GM12864 (cell line): ENCODE measurements at regions not wholly inside any gene's neighbourhood (a gene's known extent, or its start where the extent isn't known, plus 50 kb on each side); places are given as distances from the start of the nearest gene placed in this dataset.

Experiments used
- DNase-seq: peaks from one replicate; pipeline ENCODE4 v3.0.0-alpha.2; 2011; ENCODE audit warnings: low read depth
- H3K4me3 ChIP-seq: 2 replicates; pipeline ENCODE4 v1.5.1; 2011; ENCODE audit warnings: mild to moderate bottlenecking, low read depth, low read length, control low read depth
- TF ChIP-seq, protein P1 (sequence below): IDR thresholded peaks from 2 replicates; pipeline ENCODE4 v1.5.1; 2011; ENCODE audit warnings: low read depth, mild to moderate bottlenecking, moderate library complexity, low read length, control low read depth, inconsistent platforms; ENCODE audit errors: missing control alignments

- TF ChIP-seq, protein P1, sequence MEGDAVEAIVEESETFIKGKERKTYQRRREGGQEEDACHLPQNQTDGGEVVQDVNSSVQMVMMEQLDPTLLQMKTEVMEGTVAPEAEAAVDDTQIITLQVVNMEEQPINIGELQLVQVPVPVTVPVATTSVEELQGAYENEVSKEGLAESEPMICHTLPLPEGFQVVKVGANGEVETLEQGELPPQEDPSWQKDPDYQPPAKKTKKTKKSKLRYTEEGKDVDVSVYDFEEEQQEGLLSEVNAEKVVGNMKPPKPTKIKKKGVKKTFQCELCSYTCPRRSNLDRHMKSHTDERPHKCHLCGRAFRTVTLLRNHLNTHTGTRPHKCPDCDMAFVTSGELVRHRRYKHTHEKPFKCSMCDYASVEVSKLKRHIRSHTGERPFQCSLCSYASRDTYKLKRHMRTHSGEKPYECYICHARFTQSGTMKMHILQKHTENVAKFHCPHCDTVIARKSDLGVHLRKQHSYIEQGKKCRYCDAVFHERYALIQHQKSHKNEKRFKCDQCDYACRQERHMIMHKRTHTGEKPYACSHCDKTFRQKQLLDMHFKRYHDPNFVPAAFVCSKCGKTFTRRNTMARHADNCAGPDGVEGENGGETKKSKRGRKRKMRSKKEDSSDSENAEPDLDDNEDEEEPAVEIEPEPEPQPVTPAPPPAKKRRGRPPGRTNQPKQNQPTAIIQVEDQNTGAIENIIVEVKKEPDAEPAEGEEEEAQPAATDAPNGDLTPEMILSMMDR, result no peak
- H3K4me3 ChIP-seq, result no peak overlapping the region
- DNase-seq, result no peak
Observed at GRCh38 chr13:110068176-110068473, 238.8 kb downstream of the COL4A1 start.

- no peak for DNase-seq
- H3K4me3 ChIP-seq, result no peak overlapping the region
- TF ChIP-seq, protein P1, result no peak
Observed at GRCh38 chr13:110067355-110068175, 239.4 kb downstream of the COL4A1 start.

- H3K4me3 ChIP-seq, result no peak overlapping the region
- no peak for DNase-seq
- TF ChIP-seq, protein P1, result no peak
Observed at GRCh38 chr13:110065780-110066179, 241.2 kb downstream of the COL4A1 start.

- TF ChIP-seq, protein P1, result no peak
- DNase-seq, result no peak
- H3K4me3 ChIP-seq, result no peak overlapping the region
Observed at GRCh38 chr13:110063490-110064421, 243.2 kb downstream of the COL4A1 start.

DNA sequence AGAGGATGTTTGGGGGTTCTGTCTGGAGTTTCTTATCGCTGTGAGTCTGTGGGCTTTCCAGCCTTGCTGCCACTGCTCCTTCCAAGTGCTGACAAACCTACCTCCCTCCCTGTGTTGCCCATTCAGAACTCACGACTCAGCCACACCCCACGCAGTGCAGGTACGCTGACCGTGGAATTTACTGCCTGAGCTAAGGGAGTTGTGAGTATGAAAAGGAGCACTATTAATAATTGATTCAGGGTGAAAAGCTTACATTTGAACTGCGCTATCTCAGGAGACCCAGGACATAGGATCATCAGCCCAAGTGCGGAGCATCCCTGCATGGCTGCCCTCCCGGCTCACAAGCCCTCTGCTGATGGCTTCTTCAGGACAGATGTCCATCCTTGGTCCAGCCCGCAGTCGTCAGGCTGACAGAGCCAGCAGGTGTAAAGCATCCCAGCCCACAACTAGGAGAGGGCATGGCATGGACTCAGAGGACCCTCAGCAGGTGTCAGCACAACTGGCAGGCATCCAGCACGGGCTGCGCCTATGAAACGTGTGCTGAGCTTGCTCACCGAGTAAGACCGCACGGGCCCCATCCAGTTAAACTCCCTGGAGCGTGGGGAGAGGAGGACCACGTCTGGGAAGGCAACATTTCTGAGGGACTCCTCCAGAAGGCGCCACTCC lies 244.0 kb downstream of the COL4A1 start:
- DNase-seq, result no peak
- TF ChIP-seq, protein P1, result no peak
- no peak overlapping the region for H3K4me3 ChIP-seq

DNA sequence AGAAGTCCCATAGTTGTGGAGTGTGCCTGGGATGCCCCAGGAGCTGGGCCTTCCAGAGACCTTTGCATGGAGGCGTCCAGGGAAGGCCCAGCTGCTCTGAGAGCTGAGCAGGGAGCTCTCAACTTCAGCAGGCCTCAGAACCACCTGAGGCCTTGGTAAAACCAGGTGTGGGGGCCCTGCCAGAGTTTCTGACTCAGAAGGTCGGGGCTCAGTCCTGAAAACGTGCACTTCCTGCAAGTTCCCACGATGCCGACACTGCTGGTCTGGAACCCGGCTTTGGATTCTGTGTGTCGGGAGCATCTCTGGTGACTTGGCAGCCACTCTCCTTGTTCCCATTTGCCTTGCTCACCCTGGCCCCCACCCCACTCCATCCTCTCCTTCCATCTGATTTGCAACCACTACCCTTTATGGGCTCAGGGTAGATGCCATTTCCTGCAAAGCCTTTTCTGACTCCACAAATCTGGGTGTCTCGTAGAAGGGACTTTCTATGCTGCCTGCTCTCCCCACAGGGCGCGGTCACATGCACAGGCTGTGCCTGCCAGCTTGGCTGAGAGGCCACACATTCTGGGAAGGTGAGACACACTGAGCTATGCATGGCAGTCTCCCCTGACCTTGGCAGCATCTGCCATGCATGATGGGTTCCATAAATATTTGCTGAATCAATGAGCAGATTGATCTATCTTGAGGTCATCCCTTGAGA lies 244.7 kb downstream of the COL4A1 start:
- TF ChIP-seq, protein P1, result no peak
- DNase-seq, result no peak
- H3K4me3 ChIP-seq, result no peak overlapping the region
